HAP-1 (cell line): ENCODE measurements at regions not wholly inside any gene's neighbourhood (a gene's known extent, or its start where the extent isn't known, plus 50 kb on each side); places are given as distances from the start of the nearest gene placed in this dataset.
"Not testable (repeated sequence)": the region's sequence is repeated elsewhere in the genome, so short reads cannot be mapped to it uniquely, and the experiment has no call there.

Experiments
- DNase-seq, 2 experiments: peaks; one replicate each; pipeline ENCODE4 v3.0.0-alpha.2; 2016 to 2020; ENCODE audit warnings: low spot score in 2 of 2
- H3K27me3 ChIP-seq: fragments of 250-450 bp; sonication (Bioruptor Pico); 2 replicates; pipeline ENCODE4 v1.5.1; 2020; ENCODE audit warnings: low read depth, mild to moderate bottlenecking, moderate library complexity
- H3K36me3 ChIP-seq: fragments of 250-450 bp; sonication (Bioruptor Pico); replicated peaks from 2 replicates; pipeline ENCODE4 v1.5.1; 2020; ENCODE audit warnings: mild to moderate bottlenecking
- H3K4me1 ChIP-seq: fragments of 250-450 bp; sonication (Bioruptor Pico); 2 replicates; pipeline ENCODE4 v1.5.1; 2020; ENCODE audit warnings: mild to moderate bottlenecking
- H3K4me3 ChIP-seq: fragments of 250-450 bp; sonication (Bioruptor Pico); 2 replicates; pipeline ENCODE4 v1.5.1; 2020; ENCODE audit warnings: mild to moderate bottlenecking, moderate library complexity
- H3K9me3 ChIP-seq: fragments of 250-450 bp; sonication (Bioruptor Pico); 2 replicates; pipeline ENCODE4 v1.5.1; 2020; ENCODE audit warnings: mild to moderate bottlenecking, moderate library complexity
- in situ Hi-C: fragments of 300-500 bp; cut with MboI; formaldehyde crosslinking; loops from 3 replicates; pipeline ENCODE4 v1.14.3; 2020; ENCODE audit warnings: low sequenced_read_pairs, inconsistent platforms, mixed read lengths

DNA sequence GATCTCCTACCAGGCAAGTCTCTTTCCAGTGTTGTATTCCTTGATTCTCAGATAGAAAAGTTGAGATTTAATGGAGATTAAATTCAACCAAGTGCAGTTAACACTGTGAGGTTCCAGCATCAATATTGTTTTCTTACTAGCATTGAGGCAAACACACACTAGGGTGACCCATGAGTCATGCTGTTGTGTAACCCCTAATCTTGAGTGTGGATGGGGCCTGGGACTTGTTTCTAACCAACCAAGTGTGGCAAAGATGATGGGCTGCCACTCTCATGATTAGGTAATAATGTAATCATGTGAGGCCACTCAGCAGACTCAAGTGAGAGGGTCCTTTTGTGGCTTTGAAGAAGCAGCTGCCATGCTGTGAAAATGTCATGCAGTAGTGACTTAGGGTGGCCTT is 394.2 kb downstream of the IRX2 start:
- no peaks in the 10 kb centered on the region for H3K27me3 ChIP-seq
- no peaks in the 10 kb centered on the region; the same call in 1 of the 2 replicates for H3K9me3 ChIP-seq
- H3K4me3 ChIP-seq = no peak overlapping the region
- no peak for DNase-seq
- in situ Hi-C loops = no loop called here
- H3K4me1 ChIP-seq = no peaks in the 10 kb centered on the region
- H3K36me3 ChIP-seq = no peaks in the 10 kb centered on the region

DNA sequence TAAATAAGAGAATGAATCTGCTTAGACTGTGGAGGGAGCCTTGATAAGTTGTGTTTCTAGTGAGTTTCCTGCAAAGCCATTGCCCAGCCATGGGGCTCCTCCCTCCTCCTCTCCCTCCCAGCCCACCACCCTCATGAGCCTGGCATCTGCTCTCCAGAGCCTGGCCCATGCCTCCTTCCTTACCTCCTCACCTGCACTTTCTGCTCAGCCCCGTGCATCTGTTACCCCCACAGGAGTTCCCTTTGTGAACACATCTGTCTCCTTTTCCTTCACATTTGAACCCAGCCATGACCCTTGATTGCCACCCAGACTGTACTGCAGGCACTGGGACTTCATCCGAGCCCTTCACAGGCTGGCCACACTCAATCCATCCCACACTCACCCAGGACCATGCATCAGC is 395.6 kb downstream of the IRX2 start:
- no peaks in the 10 kb centered on the region for H3K36me3 ChIP-seq
- H3K27me3 ChIP-seq = no peaks in the 10 kb centered on the region
- no peak for DNase-seq
- in situ Hi-C loops = no loop called here
- no peak overlapping the region for H3K4me3 ChIP-seq
- no peaks in the 10 kb centered on the region for H3K4me1 ChIP-seq
- no peaks in the 10 kb centered on the region for H3K9me3 ChIP-seq

DNA sequence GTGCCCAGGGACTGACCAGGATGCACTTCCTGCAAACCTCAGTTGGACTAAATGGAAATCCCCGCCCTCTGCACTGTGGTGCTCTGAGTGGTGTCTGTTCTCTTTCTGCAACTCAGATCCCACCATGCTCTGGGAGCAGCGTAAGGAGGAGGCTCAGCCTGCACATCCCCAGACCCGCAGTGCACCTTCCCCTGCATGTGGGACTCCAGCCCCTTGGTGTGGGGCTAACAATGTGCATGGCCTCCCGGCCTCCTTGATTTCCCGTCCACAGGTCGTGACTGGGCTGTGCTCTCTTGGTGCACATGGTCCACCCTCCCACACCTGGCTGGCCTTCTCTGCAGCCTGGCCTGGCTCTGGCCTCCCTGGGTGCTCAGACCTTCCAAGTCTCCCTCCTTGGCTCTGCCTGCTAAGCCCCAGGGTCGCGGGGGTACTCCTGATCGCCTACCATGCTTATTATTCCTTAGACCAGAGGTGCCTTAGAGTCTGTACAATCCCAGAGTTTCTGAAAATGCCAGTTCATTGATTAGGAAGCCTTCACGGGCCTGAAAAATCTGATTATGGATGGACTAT is 397.5 kb downstream of the IRX2 start:
- DNase-seq = no peak
- H3K27me3 ChIP-seq = no peaks in the 10 kb centered on the region
- no peaks in the 10 kb centered on the region for H3K4me1 ChIP-seq
- no peak overlapping the region for H3K4me3 ChIP-seq
- no peaks in the 10 kb centered on the region for H3K9me3 ChIP-seq
- in situ Hi-C loops = no loop called here
- no peaks in the 10 kb centered on the region for H3K36me3 ChIP-seq

DNA sequence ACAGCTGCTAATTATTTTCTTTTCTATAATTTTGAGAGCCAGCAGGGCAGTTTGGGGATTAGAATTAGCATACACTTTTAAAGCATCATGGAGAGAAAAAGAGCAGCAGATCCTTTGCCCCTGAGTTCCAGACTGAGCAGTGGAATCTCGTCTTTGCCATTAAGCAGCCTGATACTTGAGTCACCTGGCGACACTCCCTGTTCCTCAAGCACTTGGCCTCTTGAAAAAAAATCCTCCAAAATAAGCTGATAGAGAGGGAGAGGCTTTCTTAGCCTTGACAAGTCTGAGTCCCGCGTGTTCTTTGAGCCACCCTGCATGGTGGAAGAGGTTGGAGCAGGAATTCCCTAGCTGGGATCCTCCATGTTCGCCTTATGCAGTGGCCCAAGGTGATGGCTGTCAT is 398.3 kb downstream of the IRX2 start:
- H3K9me3 ChIP-seq = no peaks in the 10 kb centered on the region
- H3K27me3 ChIP-seq = no peaks in the 10 kb centered on the region
- no peak overlapping the region for H3K4me3 ChIP-seq
- no peaks in the 10 kb centered on the region for H3K36me3 ChIP-seq
- in situ Hi-C loops = no loop called here
- no peak for DNase-seq
- no peaks in the 10 kb centered on the region for H3K4me1 ChIP-seq

DNA sequence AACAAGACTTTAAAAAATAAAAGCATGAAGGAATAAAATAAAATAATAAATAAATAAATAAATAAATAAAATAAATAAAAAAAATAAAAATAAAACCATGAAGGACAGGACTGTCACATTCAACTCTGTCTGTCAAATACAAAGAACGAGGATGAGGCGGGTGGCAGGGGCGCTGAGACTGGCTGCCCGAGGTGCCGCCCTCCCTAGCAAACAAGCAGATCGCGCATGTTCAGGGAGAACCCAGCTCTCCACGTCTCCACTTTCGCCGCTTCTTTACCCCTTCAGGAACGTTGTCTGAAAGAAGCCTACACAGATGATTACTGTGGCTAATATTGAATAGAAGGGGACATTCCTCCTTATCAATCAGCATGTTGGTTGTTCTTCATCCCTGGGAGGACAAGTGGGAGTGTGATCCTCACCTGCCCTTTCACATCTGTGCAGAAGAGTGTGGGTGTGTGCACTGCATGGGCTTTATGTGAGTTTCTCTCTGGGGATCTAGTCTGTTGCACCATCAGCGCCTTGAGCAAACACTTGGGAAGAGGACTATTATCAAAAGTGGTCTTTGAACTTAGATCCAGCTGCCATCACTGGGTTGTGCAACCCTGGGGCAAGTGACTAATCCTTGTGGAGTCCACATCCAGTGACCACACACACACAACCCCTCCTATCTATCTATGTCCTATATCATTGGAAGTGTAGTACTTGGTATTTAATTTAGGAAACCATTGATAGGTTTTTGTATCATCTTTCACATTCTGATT is 399.2 kb downstream of the IRX2 start:
- no peaks in the 10 kb centered on the region for H3K4me1 ChIP-seq
- H3K36me3 ChIP-seq = no peaks in the 10 kb centered on the region
- H3K4me3 ChIP-seq = no peak overlapping the region
- DNase-seq = no peak
- in situ Hi-C loops = no loop called here
- H3K9me3 ChIP-seq = no peaks in the 10 kb centered on the region
- H3K27me3 ChIP-seq = no peaks in the 10 kb centered on the region

DNA sequence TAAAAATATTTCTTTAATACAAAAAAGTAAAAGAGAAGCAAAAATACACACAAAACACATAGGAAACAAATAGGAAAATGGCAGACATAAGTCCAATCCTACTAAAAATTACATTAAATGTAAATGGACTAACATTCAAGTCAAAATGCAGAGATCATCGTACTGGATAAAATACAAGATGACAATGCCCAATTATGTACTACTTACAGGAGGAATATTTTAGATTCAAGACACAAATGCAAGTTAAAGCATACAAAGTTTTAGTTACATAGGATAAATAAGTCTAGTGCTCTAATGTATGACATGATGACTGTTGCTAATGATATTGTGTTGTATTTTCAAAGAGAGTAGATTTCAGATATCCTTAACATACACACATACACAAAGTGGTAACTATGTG is 401.7 kb downstream of the IRX2 start:
- H3K36me3 ChIP-seq, DNase-seq, H3K4me1 ChIP-seq, H3K27me3 ChIP-seq, H3K4me3 ChIP-seq, in situ Hi-C loops, H3K9me3 ChIP-seq: not testable (repeated sequence)

DNA sequence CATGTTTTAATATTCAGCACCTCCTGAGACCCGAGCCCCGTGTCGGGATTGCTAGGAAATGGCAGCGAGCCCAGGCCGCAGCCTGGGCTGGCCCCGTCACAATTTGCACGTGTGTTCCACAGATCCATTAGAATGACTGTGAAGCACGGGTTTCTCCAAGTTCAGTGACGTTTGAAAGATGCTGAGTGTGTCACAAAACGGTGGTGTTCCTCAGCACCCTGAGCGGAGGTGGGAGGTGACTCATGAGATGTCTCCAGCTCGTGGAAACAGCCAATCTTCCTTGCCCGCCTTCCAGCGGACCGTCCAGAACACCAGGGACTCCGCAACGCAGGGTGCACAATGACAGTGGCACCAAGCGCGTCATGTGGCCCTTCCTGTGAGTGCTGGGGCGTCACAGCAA is 412.8 kb downstream of the IRX2 start:
- in situ Hi-C loops = no loop called here
- no peaks in the 10 kb centered on the region for H3K9me3 ChIP-seq
- no peak overlapping the region for H3K4me3 ChIP-seq
- H3K36me3 ChIP-seq = no peaks in the 10 kb centered on the region
- no peaks in the 10 kb centered on the region for H3K4me1 ChIP-seq
- DNase-seq = no peak
- H3K27me3 ChIP-seq = no peaks in the 10 kb centered on the region

DNA sequence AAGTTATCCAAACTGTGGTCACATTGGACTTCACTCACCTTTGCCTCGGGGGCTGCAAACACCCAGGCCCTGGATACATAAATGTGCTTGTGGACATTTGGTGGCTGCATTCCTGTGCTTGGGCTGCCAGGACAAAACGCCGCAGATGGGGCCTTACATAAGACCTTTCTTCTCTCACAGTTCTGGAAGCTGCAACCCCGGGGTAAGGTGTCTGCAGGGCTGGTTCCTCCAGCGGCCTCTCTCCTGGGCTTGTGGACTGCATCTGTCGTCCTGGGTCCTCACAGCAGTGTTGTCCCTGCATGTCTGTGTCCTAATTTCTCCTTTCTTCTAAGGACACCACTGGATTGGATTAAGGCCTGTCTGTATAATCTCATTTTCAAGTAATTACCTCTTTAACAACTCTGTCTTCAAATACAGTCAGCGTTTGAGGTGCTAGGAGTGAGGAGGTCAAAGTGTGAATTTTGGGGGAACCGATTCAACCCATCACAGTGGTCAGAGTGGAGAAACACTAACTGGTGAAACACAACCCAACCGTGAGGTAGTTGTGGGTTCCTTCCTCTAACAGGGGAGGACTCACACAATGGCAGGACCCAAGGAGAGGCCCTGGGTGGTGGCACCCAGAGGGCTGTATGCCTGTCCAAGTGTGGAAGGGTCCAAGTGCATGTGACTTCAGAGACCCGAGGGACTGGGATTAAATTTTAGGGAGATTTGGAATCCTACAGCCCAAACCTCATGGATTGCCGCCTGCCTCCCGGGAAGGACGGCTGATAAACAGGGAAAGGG is 415.6 kb downstream of the IRX2 start:
- H3K4me1 ChIP-seq = no peaks in the 10 kb centered on the region
- no peaks in the 10 kb centered on the region for H3K9me3 ChIP-seq
- no peak for DNase-seq
- H3K4me3 ChIP-seq = no peak overlapping the region
- no peaks in the 10 kb centered on the region for H3K36me3 ChIP-seq
- no peaks in the 10 kb centered on the region for H3K27me3 ChIP-seq
- in situ Hi-C loops = no loop called here

DNA sequence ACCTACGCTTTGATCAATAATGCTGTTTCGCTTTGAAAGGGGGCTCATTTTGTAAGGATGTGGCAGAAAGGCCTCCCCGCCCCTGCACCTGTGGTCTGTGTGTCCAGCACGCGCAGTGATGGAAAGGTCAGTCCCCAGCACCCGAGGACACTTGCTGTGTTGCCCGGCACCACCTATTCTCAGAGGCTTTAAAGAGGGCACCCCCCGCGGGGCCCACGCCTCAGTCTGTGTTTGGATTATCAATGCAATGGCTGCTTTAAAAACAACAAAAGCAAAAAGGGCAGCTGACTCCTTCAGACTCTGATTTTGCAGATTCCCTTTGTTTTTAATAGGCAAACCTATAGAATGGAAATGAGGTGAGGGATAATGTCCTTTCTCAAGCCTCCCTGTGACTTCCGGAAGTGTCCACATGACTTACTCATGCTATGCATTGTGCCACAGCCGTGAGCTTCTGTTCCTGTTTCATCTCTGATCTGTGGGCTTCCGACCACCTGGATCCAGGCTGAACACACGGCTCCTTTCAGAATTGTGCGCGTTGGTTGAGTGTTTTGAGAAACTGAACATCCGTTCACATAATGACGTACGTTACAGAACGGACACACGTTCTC is 416.2 kb downstream of the IRX2 start:
- H3K9me3 ChIP-seq = no peaks in the 10 kb centered on the region
- in situ Hi-C loops = no loop called here
- no peaks in the 10 kb centered on the region for H3K36me3 ChIP-seq
- no peak overlapping the region for H3K4me3 ChIP-seq
- H3K4me1 ChIP-seq = no peaks in the 10 kb centered on the region
- DNase-seq = no peak
- H3K27me3 ChIP-seq = no peaks in the 10 kb centered on the region

DNA sequence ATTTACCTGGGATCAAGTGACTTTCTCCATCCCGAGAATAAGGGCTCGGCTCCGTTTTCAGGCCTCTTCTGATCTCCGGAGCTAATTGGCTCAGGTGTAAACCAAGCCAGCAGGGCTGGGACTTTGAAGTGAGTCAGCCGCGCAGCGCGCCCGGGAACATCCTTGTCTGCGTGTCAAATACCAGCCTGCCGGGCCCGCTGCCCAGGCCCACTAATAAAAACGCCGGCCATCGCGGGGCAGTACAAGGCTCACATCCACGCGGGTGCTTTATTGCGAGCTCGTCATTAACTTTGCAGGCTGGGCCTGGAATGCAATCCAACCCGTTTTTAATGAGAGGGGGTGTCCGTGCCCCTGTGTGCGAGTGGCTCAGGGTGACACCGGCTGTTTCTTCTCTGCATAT is 416.8 kb downstream of the IRX2 start:
- Histone ChIP-seq H3K4me1 (no peaks in the 10 kb centered on the region), H3K36me3 (no peaks in the 10 kb centered on the region), H3K9me3 (no peaks in the 10 kb centered on the region), H3K4me3 (no peak overlapping the region), H3K27me3 (no peaks in the 10 kb centered on the region)
- DNase-seq = no peak
- in situ Hi-C loops = no loop called here

DNA sequence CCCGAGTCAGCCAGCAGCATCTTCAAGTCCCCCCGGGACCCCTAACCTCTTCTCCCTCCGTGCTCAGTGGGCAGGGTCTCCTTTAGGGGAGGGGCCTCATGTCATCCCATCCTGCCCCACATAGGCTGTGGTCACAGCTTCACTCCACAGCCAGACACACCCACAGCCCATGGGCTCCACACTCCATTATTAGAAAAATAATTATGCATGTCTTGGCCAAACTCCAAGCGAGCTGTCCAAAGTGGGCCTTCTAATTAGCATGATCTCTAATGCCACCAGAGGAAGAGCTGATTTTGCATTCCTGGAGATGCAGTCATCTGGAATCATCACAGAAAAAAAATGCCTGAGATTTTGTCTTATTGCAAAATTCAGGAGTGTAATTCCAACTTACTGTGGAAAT is 418.2 kb downstream of the IRX2 start:
- H3K9me3 ChIP-seq = no peaks in the 10 kb centered on the region
- H3K27me3 ChIP-seq = no peaks in the 10 kb centered on the region
- H3K4me1 ChIP-seq = no peaks in the 10 kb centered on the region
- no peak overlapping the region for H3K4me3 ChIP-seq
- H3K36me3 ChIP-seq = no peaks in the 10 kb centered on the region
- in situ Hi-C loops = no loop called here
- DNase-seq = no peak

DNA sequence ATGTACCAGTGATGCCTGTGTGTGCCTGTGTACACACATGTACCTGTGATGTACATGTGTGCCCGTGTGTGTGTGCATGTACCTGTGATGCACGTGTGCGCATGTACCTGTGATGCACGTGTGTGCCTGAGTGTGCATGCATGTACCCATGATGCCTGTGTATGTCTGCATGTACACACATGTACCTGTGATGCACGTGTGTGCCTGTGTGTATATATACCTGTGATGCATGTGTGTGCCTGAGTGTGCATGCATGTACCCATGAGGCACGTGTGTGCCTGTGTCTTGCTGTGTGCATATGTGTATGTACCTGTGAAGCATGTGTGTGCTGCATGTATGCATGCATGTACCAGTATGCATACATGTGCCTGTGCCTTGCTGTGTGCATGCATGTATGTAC is 419.0 kb downstream of the IRX2 start:
- DNase-seq = no peak
- in situ Hi-C loops = no loop called here
- no peaks in the 10 kb centered on the region for H3K9me3 ChIP-seq
- H3K36me3 ChIP-seq = no peaks in the 10 kb centered on the region
- H3K4me1 ChIP-seq = no peaks in the 10 kb centered on the region
- H3K4me3 ChIP-seq = no peak overlapping the region
- H3K27me3 ChIP-seq = no peaks in the 10 kb centered on the region

DNA sequence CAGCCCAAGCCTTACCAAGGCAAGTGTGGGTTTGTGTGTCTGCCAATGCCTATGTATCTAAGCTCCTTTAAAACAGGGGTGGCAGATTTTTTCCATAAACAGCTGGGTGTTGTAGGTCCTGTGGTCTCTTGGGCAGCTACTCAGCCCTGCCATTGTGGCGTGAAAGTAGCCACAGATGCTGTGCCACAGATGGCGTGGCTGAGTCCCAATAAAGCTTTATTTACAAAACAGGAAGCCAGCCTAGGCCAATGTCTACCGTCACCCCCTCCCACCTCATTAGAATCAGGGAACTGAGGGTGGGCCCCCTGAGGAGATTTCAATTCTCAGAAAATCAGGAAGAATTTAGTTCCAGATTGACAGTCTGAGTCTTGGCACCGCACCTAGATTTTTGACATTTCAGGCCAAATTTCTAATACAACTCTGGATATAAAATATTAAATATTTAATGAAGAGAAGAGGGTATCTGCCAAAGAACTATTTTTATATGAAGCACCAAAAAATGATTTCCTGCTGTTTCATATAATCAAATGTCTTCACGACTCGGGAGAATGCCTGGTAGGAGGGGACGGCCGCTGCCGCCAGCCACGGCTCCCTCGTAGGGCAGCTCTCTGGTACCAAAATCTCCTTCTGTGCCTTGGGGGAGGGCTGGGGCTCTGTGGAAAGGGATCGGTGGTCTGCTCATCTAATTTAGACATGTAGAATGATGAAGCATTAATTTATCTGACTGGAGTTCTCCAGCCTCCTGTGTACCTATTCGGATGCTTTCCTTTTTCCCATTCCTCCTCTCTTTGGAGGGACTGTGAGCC is 420.9 kb downstream of the IRX2 start:
- no peaks in the 10 kb centered on the region for H3K9me3 ChIP-seq
- no peak overlapping the region for H3K4me3 ChIP-seq
- no peaks in the 10 kb centered on the region for H3K36me3 ChIP-seq
- no peaks in the 10 kb centered on the region for H3K27me3 ChIP-seq
- in situ Hi-C loops = no loop called here
- DNase-seq = no peak
- no peaks in the 10 kb centered on the region for H3K4me1 ChIP-seq
